ENCODE measurements at regions not wholly inside any gene's neighbourhood (a gene's known extent, or its start where the extent isn't known, plus 50 kb on each side); places are given as distances from the start of the nearest gene placed in this dataset.

GRCh38 chr4:117783716-117784115, 250.6 kb upstream of the NDST3 start:
- Histone ChIP-seq H3K4me2 (ENCODE audit: low read depth, low read length, poor library complexity, severe bottlenecking) (no peak overlapping the region), H4K20me1 (ENCODE audit: insufficient read depth, low read length, poor library complexity, severe bottlenecking) (no peaks in the 10 kb centered on the region)

GRCh38 chr4:117784266-117784665, 250.0 kb upstream of the NDST3 start:
- Histone ChIP-seq H2AFZ (ENCODE audit: low read length) (no peak overlapping the region), H3K9me3 (ENCODE audit: insufficient read depth, low read depth, low read length) (no peaks in the 10 kb centered on the region), H3K4me2 (ENCODE audit: low read depth, low read length, poor library complexity, severe bottlenecking) (no peak overlapping the region), H3K4me1 (ENCODE audit: insufficient read depth, low read length, poor library complexity, severe bottlenecking) (no peaks in the 10 kb centered on the region), H3K9me2 (replicated peaks; ENCODE audit: low read depth, low read length) (no peaks in the 10 kb centered on the region), H3K36me3 (ENCODE audit: insufficient read depth, low read length) (no peaks in the 10 kb centered on the region), H3K27me3 (ENCODE audit: insufficient read depth, low read length, poor library complexity, severe bottlenecking) (no peaks in the 10 kb centered on the region), H3K4me3 (ENCODE audit: low read length, poor library complexity, severe bottlenecking) (no peak overlapping the region), H3F3A (ENCODE audit: low read depth) (no peaks in the 10 kb centered on the region), H3K9ac (ENCODE audit: low read depth, low read length, poor library complexity, severe bottlenecking) (no peak overlapping the region), H3K79me2 (ENCODE audit: insufficient read depth, low read length) (no peaks in the 10 kb centered on the region), H4K20me1 (ENCODE audit: insufficient read depth, low read length, poor library complexity, severe bottlenecking) (no peaks in the 10 kb centered on the region)
- TF ChIP-seq EZH2phosphoT487 (IDR thresholded peaks at IDR 0.05; ENCODE audit: borderline replicate concordance) (no peak), CTCF (conservative IDR thresholded peaks at IDR 0.05; ENCODE audit: low read length) (no peak)

More at GRCh38 chr4:117783716-117784115, 250.6 kb upstream of the NDST3 start:
- Histone ChIP-seq H3K4me3 (ENCODE audit: low read length, poor library complexity, severe bottlenecking) (no peak overlapping the region), H3F3A (ENCODE audit: low read depth) (no peaks in the 10 kb centered on the region), H3K9me2 (replicated peaks; ENCODE audit: low read depth, low read length) (no peaks in the 10 kb centered on the region), H3K27me3 (ENCODE audit: insufficient read depth, low read length, poor library complexity, severe bottlenecking) (no peaks in the 10 kb centered on the region), H3K79me2 (ENCODE audit: insufficient read depth, low read length) (no peaks in the 10 kb centered on the region), H3K4me1 (ENCODE audit: insufficient read depth, low read length, poor library complexity, severe bottlenecking) (no peaks in the 10 kb centered on the region), H2AFZ (ENCODE audit: low read length) (no peak overlapping the region), H3K9me3 (ENCODE audit: insufficient read depth, low read depth, low read length) (no peaks in the 10 kb centered on the region), H3K9ac (ENCODE audit: low read depth, low read length, poor library complexity, severe bottlenecking) (no peak overlapping the region), H3K36me3 (ENCODE audit: insufficient read depth, low read length) (no peaks in the 10 kb centered on the region)
- TF ChIP-seq EZH2phosphoT487 (IDR thresholded peaks at IDR 0.05; ENCODE audit: borderline replicate concordance): no peak
- TF ChIP-seq CTCF (conservative IDR thresholded peaks at IDR 0.05; ENCODE audit: low read length): no peak

- no peaks in the 10 kb centered on the region for H3K9me2 ChIP-seq (replicated peaks; ENCODE audit: low read depth, low read length)
- no peak overlapping the region for H2AFZ ChIP-seq (ENCODE audit: low read length)
- H3K36me3 ChIP-seq (ENCODE audit: insufficient read depth, low read length): no peaks in the 10 kb centered on the region
- H3K4me2 ChIP-seq (ENCODE audit: low read depth, low read length, poor library complexity, severe bottlenecking): no peak overlapping the region
- no peaks in the 10 kb centered on the region for H3K9me3 ChIP-seq (ENCODE audit: insufficient read depth, low read depth, low read length)
- no peak for TF ChIP-seq CTCF (conservative IDR thresholded peaks at IDR 0.05; ENCODE audit: low read length)
- TF ChIP-seq EZH2phosphoT487 (IDR thresholded peaks at IDR 0.05; ENCODE audit: borderline replicate concordance): no peak
- H4K20me1 ChIP-seq (ENCODE audit: insufficient read depth, low read length, poor library complexity, severe bottlenecking): no peaks in the 10 kb centered on the region
- no peaks in the 10 kb centered on the region for H3K79me2 ChIP-seq (ENCODE audit: insufficient read depth, low read length)
- no peak overlapping the region for H3K4me3 ChIP-seq (ENCODE audit: low read length, poor library complexity, severe bottlenecking)
- H3K4me1 ChIP-seq (ENCODE audit: insufficient read depth, low read length, poor library complexity, severe bottlenecking): no peaks in the 10 kb centered on the region
- no peak overlapping the region for H3K9ac ChIP-seq (ENCODE audit: low read depth, low read length, poor library complexity, severe bottlenecking)
- H3K27me3 ChIP-seq (ENCODE audit: insufficient read depth, low read length, poor library complexity, severe bottlenecking): no peaks in the 10 kb centered on the region
- H3F3A ChIP-seq (ENCODE audit: low read depth): no peaks in the 10 kb centered on the region
Measured at GRCh38 chr4:117786566-117786965, 247.7 kb upstream of the NDST3 start.
